ENCODE measurements at regions not wholly inside any gene's neighbourhood (a gene's known extent, or its start where the extent isn't known, plus 50 kb on each side); places are given as distances from the start of the nearest gene placed in this dataset.
A peak's percentile ranks its signal among the peaks of the same experiment; 100 is the strongest.
"Not testable (repeated sequence)": the region's sequence is repeated elsewhere in the genome, so short reads cannot be mapped to it uniquely, and the experiment has no call there.

DNA sequence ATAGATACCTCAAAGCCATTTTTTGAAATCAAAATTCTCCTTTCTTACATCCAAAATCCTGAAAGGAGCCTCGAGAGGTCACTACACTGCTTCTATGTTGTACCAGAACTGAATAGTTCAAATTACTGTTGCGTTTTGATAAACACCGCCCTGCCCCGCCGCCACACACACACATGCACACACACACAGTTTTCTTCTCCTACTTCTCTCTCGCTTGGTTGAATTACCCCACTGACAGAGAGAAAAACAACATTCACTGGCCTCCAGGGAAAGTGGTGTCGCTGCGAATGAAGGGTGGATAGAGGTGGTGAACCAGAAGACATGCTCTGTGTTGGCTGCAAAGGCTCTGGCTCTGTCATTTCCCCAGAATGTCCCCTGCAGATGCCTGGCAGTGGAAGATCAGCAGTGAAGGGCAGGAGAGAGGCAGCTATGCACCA, 183.4 kb upstream of the RFC3 start:
- DNase-seq = no peak

DNA sequence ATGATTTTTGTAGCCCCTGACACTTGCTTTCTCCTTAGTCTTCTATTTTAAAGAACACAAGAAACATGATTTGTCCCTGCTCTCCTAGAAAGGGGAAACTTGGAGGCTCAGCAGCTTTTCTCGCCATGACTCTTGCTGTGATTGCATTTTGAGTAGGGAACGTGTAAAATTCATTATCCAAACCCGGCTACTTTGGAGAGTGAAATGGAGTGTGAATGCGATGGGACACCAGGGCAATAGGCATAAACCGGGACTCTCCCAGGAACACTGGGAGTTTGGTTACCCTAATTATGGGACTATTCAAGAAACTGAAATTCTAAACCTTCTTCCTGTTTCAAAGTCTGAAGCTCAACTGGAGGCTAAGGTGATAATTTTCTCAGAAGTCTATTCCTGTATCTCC, 181.7 kb upstream of the RFC3 start:
- no peak for DNase-seq

DNA sequence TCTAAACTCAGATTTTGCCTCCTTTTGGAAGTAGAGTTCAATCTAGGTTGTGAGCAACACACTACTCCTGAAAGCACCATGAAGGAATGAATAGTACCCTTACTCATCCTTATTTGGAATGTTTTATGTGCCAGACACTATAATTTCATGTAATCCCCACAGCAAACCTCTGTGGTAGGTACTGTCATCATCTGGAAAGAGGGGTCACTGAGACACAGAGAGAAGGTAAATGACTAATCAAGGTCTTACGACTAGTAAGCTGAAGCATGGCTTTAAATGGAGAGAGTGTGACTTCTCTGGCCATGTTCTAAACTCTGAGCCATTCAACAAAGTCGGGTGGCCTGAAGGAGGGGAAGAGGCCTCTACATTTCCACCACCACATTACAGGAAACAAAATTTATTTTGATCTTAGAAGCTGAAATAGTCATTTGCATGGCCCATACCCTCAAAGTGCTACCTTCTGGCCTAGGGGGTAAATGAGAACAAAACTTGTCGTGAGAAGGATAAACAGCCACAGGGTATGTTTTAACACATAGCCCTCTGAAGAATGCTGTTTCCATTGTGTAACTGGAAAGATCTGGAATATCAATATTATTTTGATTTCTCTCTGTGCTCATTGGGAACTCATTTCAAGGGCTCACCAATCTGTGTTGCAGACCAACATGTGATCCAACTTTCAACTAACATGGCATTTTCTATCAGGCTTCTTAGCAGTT, 180.8 kb upstream of the RFC3 start:
- DNase-seq = no peak

DNA sequence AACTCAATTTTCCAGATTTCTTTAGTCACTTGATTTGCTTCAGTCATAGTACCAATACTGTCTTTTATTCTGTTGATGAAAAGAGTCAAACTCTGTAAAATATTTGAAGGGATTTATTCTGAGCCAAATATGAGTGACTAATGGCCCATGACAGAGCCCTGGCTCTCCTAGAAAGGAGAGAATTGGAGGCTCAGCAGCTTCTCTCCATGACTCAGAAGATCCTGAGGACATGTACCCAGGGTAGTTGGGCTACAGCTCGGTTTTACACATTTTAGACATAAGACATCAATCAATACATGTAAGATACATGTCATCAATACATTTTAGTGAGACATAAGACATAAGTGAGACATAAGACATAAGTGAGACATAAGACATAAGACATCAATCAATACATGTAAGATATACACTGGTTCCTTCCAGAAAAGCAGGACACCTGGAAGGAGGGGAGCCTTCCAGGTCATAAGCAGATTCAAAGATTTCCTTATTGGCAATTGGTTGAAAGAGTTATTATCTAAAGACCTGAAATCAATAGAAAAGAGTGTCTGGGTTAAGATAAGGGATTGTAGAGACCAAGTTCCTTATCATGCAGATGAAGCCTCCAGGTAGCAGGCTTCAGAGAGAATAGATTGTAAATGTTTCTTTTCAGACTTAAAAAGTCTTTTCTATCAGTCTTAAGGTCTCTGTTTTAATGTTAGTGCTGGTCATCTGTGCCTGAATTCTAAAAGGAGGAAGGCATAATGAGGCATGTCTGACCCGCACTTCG, 179.8 kb upstream of the RFC3 start:
- no peak for DNase-seq

DNA sequence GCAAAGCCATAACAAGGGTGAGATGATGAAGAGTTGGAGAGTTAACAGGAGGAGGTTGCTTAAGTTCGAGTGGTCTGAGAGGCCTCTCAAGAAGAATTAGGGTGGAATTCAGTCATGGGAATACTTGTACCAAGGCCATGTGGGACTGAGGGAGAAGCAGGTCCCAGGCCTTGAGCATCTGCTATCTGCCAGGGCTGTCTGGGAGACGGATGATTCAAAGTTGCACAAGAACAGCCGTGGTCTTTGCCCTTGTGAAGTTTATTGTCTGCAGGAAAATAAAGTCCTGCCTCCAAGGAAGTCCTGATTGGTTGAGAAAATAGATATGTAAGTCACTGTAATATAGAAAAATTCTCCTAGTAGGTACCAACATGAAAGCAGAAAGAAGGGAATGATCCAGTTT, 178.8 kb upstream of the RFC3 start:
- no peak for DNase-seq

DNA sequence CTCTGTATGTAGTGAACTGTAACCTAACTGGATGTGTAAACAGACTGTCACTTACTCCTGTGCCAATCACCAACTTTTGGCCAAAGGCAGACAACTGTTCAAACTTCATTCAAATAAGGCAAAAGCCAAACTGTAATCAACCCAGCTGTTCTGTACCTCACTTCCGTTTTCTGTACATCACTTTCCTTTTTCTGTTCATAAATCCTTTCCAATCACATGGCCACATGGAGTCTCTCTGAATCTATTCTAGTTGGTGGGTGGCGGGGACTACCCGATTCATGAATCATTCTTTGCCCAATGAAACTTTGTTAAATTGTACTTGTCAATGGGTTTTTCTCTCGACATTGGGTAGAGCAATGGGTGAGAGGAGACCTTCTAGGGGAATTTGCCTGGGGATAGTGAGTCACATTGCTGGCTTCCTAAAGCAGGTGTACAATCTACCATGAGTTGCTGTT, 178.3 kb upstream of the RFC3 start:
- DNase-seq = peak; percentile 4

DNA sequence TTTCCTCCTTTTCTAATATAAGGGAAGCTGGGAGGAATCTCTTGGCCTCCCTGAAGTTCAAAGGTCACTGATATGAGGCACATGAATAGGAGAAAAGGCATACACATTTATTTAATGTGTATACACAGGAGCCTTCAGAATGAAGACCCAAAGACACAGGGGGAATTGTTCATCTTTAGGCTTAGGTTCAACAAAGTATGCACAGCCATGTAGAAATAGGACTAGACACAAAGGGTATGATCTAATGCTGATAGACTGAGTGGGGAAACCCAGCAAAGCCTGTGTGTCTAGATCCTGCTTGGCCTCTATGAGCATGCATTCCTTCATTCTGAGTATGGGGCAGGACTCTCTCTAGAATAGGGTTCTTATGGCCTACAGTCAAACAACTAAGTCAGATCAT, 177.1 kb upstream of the RFC3 start:
- DNase-seq = no peak

DNA sequence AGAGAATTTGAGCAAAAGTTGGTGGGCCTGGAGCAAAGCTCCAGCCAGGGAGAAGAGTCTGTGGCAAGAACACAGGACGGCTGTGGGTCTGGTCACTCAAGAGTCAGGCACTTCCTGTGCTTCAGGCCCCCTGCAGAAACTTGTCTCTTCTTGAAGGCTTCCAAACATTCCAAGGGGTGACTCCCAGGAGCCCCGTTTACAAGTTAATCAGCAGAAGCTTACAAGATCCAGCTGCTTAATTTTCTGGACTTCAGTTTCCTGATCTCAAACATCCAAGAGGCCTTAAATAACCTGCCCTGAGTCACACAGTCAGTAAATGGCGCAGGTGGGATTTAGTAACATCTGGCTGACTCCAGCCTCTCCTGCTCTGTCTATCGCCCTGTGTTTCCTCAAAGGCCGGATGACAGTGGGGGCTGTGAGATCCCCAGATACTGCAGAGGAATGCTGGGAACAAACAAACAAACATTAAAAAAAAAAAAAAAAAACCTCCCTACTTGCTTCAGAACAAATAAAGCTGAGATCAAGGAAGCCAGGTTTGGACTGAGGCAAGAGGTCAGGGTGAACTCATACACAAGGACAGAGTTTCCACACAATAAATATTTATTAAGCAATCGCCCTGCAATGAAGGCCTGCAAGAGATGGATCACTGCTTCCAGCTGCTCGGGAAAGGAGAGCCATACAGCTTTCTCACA, 175.4 kb upstream of the RFC3 start:
- peak; percentile 34 for DNase-seq

DNA sequence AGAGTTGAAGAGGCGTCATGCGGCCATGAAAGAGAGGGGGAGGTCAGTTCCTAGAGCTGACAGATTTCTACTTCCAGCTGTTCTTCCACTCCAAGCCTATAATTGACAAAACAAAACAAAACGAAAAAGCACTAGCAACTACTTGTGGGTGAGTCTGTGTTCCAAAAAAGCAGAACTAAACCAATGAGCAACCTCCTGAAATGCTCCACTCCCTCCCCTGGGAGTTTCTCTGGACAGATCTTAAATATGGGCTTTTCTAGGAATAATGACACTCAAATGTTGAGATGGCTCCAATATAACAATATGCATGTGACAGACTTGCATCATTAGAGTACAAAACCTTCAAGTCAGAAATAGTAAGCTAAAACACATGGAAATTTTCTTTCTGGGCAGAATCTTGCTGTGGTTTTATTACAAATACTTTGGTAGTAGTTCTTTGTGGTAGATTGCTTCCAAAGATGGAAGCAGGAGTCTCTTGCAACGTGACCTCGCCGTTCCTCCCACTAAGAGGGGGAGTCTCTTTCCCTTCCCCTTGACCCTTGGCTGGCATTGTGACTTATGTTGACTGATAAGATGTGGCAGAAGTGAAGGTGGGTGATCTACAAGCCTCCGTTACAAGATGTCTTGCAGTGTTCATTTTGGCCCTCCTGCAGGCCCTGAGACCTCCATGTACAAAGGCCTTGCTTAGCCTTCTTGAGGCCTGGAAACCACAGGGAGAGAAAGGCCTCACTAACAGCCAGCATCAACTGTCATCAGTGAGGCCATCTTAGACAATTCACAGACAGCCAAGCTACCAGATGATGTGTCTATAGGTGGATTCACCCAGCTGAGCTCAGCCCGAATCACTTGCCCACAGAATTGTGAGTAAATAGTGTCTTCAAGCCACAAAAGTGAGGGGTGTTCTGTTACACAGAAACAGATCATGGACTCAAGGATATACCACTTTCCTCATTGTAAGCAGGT, 173.1 kb upstream of the RFC3 start:
- DNase-seq = peak; percentile 58

DNA sequence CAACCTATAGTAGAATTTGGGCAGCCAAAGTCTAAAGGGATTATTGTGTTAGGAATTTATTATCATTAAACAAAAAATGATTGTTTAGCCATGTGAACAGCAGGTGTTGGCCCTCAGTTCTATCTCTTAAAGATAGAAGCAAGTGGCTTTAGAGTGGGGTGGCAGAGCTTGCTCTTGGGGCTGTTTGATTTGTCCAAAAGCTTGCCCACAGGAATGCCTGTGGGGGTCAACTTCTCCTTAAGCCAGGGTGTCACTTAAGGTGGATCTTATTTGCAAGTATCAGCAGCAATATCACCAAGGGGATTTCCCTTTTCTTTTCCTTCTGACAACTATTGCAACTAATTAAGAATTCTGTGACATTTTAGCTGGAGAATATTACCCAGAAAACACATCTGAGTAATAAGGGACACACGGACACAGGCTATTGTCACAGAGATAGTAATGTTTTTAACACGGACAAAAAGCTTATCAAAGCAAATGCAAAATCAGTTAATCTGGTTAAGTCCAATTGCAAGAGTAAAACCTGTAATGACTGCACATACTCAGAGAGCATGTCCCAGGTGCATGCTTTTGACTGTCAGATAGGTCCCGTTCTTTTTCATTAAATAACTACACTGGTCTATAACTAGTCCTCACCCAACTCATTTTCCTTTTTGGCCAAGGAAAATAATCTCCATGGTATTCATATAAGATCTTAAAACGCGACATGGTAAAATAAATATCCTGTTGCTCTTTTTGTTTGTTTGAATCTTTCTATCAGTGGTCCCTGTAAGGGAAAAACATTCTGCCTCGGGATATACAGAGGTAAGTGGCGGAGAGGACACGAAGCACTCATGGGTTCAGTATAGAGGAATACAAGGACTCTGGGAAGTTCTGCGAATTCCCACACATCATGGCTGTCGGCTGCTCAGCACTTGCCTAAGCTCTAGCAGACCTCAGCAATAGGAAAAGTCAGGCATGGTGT, 172.1 kb upstream of the RFC3 start:
- no peak for DNase-seq

DNA sequence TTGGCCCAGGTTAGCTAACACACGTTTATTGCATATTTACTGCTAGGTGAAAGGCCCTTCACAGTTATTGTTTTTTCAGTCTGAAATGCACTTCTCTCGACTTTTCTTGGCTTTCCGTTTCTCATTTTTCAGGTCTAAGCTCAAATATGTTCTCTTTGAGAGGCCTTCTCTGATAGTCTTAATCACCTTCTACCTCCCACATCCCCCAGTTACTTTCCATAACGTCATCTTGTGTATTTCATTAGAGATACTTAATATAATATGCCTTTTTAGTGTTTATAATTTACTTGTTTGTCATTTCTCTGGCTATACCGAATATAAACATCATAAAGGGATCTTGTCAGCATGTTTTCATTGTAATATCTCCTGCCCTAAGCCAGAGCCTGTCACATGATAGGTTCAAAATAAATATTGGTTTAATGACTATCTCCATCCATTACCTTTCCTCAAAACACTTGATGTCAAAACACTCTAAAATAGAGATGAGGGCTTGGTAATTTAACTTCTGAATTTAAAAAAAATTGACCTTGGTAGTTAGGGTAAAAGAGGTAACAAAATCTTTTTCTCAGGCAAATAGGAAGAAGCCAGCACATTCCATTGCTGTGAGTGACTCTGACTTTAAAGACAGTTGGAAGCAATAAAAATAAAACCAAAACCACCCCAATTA, 168.6 kb upstream of the RFC3 start:
- DNase-seq = no peak

DNA sequence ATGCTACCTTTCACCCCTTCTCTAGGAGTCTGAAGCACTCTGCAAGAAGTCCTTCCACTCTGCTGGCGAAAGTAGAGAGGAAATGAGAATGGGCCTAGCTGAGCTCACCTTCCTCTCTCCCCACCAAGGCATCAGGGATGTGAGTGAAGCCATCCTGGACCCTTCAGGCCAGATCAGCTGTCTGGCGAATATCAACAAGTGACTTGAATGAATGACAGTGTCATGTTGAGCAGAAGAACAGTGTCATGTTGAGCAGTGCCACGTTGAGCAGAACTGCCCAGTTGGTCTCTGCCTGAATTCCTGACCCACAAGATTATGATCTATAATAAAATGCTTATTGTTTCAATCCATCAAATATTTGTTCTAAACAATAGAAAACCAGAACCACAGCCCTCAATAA, 166.2 kb upstream of the RFC3 start:
- no peak for DNase-seq

DNA sequence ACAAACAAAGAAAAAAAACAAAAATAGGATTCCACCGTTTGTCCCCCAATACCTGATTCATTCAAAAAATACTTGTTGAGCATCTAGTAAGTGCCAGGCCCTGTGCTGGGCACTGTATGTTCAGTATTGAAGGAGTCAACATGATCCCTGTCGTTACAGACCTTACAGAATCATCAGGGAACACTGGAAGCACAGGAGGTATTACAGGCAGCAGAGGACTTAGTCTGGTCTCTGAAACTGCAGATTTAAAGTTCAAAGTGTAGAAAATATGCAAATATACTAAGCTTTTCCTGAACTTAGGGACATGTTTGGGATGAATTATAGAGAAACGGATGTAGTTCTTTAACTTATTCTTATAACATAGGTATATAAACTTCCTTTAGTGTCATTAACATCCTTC, 160.7 kb upstream of the RFC3 start:
- DNase-seq = no peak

DNA sequence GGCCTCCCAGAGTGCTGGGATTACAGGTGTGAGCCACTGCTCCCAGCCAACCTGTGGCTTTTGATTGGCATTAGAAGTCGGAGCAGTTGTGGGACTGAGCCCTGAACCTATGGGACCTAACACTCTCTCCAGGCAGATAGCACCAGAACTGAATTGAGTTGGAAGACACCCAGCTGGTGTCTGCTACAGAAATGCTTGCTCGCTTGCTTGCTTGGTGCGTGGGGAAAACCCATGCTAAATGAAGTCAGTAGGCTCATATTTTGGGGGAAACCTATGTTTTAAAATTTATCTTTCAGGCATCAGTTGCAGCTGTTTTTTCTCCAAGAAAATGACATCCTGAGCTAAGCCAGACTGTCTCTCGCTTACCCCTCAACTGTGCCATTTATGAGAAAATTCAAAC, 158.5 kb upstream of the RFC3 start:
- no peak for DNase-seq

DNA sequence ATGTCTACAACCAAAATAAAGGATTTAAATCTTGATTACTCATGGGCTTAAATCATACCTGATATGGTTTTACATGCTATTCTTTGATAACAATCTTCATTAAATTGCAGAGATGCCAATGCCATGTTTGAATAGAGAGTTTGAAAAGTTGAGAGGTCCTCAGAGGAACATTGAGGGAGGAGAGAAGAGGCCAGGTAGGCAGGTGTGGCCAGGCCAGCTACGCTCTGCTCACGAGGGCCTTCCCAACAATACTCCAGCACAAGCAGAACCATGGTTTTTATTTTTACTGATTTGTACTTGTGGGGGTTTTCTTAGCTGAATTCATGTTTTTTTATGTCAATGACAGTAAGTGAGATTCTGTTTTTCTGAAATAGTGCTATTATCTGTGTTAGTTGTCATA, 158.1 kb upstream of the RFC3 start:
- DNase-seq = no peak

DNA sequence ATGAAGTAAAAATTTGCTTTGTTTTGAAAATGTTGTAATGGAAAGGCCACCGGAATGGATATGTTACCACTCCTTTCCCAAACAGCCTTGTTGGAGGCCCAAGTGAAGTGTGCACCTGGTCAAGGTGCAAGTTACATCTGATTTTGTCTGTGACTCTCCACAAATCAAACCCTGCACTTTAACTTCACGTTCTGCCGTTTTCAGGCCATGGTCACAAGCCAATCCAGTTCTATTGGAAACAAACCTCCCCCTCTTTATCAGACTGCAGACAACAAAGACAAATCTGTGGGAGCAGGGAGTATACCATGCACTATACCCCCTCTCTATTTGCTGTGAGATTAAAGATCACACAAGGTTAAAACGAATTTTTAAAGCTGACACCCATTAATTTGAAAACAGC, 155.6 kb upstream of the RFC3 start:
- DNase-seq = no peak

DNA sequence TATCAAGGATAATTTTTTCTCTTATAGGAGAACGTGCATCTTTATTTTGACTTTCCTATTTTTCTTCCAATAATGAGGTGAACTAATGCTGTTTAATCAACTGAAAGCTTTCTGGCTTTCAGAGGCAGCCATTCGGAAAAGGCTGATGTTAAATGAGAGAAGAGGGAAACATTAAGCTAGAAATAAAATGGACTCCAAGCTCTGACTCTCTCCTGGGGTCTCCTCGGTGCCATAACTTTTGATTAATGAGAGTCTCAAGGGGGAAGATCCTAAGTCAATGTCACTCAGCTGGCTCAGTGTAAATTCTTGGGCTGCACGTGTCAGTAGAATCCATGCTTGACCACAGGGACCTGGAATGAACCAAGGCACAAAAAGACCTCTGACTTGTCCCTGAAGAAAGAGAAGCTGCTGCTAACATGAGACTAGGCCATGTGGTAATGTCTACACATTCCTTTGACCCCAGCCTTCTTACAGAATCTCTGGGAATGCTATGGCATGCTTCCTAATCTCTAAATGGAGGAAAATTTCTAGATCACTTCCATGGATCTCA, 152.2 kb upstream of the RFC3 start:
- no peak for DNase-seq

DNA sequence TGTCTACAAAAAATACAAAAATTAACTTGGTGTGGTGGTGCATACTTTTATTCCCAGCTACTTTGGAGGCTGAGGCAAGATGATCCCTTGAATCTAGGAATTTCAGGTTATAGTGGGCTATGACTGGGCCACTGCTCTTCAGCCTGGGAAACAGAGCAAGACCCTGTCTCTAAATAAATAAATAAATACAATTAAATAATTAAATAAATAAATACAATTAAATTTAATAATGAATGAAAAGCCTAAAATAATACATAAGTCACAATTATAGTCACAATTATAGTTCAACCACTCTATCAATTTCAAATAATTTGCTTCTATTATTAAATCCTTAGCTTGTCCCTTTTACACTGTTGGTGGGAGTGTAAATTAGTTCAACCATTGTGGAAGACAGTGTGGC, 146.4 kb upstream of the RFC3 start:
- no peak for DNase-seq

DNA sequence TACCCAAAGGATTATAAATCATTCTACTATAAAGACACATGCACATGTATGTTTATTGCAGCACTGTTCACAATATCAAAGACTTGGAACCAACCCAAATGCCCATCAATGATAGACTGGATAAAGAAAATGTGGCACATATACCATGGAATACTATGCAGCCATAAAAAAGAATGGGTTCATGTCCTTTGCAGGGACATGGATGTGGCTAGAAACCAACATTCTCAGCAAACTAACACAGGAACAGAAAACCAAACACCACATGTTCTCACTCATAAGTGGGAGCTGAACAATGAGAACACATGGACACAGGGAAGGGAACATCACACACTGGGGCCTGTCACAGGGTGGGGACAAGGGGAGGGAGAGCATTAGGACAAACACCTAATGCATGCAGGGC, 145.9 kb upstream of the RFC3 start:
- DNase-seq = not testable (repeated sequence)

Measured in suppressor macrophage treated with lipopolysaccharide for 4 hours (primary cell).